Lung microvascular endothelial cell (primary cell): ENCODE measurements at regions not wholly inside any gene's neighbourhood (a gene's known extent, or its start where the extent isn't known, plus 50 kb on each side); places are given as distances from the start of the nearest gene placed in this dataset.
"Not testable (repeated sequence)": the region's sequence is repeated elsewhere in the genome, so short reads cannot be mapped to it uniquely, and the experiment has no call there.

ENCODE experiments used
- DNase-seq, 2 donors: peaks; one replicate each; pipeline versions ENCODE4 v3.0.0 to v3.0.0-alpha.2; 2010; ENCODE audit warnings: low read depth in 2 of 2

DNA sequence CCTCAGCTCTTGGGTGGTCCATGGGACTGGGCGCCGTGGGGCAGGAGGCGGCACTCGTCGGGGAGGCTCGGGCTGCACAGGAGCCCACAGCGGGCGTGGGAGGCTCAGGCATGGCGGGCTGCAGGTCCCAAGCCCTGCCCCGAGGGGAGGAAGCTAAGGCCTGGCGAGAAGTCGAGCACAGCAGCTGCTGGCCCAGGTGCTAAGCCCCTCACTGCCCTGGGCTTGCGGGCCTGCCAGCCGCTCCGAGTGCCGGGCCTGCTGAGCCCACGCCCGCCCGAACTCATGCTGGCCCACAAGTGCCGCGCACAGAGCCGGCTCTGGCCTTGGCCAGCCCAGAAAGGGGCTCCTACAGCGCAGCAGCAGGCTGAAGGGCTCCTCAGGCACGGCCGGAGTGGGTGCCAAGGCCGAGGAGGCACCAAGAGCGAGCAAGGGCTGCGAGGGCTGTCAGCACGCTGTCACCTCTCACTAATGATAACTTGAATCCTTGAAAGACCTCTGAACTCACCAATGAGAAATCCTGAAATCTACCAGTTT is 1506.8 kb upstream of the WWC1 start:
- DNase-seq: no peak

DNA sequence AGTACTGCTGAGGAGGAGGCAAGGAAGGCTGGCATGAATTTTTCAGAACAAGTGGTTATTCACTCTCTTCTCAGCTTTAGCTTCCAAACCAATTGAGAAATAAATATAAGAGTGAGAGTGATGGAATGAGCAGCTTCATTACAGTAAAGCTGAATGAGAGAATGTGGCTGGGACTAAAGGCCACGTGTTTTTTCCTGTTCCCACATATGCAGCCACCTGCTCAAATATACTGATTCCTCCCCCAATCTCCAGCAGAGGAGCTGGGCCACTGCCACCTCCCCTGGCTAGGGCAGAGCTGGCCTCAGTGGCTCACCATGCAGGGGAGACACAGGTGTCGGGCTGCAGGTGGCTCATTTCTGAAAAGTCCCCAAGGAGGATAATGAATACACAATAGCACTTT is 1505.3 kb upstream of the WWC1 start:
- no peak for DNase-seq

DNA sequence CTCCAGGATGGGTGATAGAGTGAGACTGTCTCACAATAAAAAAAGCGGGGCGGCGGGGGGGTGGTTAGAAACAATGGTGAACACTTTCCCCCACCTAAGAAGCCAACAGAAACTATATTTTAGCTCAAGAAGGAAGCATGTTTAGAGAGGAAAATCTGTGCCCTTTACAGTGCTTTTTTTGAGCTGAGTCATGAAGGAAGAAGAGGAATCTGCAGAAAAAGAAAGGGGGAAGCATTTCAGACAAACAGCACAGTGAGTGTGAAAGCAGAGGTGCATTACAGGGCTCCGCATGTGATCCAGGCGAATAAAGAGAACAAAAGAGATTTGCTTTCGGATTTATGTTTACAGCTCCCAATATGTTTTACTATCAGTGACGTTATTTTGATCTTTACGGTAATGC is 1504.6 kb upstream of the WWC1 start:
- no peak for DNase-seq

DNA sequence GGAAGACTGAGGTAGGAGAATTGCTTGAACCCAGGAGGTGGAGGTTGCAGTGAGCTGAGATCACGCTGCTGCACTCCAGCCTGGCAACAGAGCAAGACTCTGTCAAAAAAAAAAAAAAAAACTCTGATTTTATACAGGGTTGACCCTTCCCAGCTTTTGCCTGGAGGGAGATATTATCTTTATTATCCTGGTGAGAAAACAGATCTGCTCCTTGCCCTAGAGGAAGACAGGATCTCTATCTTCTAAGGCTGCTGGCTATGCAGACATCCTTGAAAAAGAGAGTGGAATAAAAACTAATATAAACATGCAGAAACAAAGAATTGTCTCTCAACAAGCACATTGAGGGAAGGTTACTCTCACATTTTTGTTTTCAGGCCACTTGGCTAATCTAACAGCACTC is 1503.4 kb upstream of the WWC1 start:
- no peak for DNase-seq

DNA sequence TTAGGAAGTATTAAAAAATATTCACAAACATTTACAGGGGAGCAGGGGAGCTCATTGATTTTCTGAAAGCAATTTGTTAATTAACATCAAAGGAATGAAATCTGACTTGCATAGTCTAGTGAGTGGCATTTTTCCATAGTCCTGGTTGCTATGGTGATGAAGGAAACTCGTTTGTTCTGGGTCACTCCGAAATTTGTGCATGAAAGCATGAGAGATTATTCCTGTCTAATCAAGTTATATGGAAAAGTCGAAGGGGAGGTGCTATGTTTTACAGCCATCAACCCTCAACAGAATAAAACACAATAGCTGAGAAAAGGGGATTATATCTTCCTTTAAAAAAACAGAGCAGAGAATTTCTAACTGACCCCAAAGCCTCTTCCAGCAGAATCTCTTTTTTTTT is 1495.7 kb upstream of the WWC1 start:
- no peak for DNase-seq

DNA sequence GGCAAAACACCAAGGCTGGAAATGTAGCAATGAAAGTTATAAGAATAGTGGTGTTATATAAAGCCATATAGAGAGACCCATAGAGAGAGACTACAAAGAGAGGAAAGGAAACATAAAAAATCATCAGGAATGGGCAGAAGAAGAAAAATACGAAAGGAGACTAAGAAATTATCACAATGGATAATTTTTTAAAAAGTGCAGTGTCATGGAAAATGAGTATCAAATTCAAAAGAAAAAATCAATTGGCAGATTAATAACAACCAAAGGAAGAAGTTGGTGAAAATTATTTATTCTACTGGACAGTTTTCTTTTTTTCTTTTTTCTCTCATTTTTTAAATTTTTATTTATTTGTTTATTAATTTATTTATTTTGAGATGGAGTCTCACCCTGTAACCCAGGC is 1488.4 kb upstream of the WWC1 start:
- DNase-seq: no peak

DNA sequence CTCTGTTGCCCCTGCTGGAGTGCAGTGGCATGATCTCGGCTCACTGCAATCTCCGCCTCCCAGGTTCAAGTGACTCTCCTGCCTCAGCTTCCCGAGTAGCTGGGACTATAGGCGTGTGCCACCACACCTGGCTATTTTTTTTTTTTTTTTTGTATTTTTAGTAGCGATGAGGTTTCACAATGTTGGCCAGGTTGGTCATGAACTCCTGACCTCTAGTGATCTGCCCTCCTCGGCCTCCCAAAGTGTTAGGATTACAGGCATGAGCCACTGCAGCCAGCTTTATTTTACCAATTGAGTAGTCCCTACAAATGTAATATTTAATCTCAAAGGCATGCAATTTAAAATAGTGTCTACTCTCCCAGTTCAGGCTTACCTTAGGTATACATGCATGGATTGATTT is 1487.2 kb upstream of the WWC1 start:
- not testable (repeated sequence) for DNase-seq

DNA sequence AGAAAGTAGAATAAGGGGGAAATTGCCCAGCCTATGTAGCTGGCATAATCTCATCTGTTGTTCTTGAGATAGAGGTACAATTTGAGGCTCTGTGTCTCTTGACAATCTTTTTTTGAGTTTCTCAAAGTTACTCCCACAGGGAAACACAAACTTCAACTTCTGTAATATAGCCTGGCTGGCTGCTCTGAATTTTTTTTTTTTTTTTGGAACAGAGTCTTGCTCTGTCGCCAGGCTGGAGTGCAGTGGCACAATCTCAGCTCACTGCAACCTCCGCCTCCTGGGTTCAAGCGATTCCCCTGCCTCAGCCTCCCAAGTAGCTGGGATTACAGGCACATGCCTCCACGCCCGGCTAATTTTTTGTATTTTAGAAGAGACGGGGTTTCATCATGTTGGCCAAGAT is 1486.8 kb upstream of the WWC1 start:
- DNase-seq: not testable (repeated sequence)

DNA sequence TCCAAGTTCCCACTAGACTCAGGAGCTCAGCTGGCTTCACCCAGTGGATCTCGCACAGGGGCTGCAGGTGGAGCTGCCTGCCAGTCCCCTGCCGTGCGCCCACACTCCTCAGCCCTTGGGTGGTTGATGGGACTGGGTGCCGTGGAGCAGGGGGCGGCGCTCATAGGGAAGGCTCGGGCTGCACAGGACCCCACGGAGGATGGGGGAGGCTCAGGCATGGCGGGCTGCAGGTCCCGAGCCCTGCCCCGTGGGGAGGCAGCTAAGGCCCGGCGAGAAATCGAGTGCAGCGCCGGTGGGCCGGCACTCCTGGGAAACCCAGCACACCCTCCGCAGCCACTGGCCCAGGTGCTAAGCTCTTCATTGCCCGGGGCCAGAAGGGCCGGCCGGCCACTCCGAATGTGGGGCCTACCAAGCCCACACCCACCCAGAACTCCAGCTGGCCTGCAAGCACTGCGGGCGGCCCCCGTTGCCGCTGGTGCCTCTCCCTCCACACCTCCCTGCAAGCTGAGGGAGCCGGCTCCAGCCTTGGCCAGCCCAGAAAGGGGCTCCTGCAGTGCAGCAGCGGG is 1481.3 kb upstream of the WWC1 start:
- not testable (repeated sequence) for DNase-seq

DNA sequence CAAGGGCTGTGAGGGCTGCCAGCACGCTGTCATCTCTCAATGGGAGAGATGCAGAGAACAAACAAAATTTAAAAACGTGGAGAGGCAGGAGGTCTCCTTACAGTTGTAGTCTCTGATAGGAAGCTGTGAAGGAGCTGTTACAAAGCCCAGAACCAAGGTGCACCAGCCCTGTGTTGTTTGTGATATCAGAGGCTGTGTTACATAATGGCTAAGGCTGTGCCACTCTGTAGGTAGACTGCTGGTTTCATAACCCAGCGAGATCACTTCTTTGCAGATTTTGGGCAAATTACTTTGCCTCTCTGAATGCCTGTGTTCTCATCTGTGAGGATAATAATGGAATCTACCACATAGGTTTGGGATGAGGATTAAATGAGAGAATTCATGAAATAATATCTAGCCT is 1480.7 kb upstream of the WWC1 start:
- DNase-seq: no peak

DNA sequence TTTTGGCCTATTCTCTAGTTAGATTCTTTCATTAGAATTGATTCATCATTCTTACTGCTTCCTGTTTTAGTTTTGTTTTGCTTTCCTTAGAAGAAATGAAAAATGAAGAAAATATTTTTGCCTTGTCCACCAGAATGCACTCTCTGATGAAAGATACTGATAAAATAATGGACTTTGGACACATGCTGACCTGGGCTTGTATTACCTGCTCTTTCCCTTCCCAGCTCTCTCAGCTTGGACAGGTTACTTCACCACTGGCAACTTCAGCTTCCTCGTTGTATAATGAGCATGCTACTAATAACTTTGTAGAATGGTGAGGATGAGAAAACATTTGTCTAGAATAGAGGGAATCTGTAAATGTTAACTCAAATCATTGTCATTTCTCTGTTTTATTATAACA is 1468.1 kb upstream of the WWC1 start:
- no peak for DNase-seq

DNA sequence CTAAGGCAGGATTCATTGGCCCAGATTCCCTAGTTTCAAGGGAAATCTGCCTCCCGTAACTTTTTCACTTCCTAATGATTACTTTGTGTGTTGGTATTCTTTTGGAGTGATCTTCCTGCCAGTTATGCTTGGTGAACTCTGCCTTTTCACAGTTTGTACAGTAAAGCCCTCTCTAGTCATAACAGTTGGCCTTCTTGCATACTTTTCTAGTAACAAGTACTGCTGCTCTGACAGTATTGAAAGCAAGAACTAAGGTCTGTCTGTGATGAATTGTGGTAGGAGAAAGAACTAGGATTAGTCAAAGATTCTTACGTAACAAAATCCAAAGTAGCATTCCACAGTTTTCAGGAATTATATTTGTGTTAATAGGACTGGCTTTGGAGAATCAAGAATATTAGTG is 1457.2 kb upstream of the WWC1 start:
- DNase-seq: no peak

DNA sequence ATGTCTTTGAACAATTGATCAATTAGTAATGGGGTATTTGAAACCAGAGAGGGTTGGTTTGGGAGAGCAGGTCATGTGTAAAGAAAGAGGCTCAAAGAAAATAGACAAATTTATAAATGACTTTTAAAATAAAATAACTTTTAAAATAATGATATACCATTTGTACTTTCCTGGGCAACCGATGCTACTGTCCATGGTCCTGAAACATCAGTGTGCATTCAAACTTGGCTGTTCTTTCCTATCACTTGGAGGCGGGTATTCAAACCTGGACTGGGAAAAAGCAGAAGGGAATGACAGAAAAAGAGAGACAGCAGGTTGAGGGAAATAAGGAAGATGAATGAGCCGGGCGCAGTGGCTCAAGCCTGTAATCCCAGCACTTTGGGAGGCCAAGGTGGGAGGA is 1446.4 kb upstream of the WWC1 start:
- peak in 1 of 2 donors; percentile 6 for DNase-seq

DNA sequence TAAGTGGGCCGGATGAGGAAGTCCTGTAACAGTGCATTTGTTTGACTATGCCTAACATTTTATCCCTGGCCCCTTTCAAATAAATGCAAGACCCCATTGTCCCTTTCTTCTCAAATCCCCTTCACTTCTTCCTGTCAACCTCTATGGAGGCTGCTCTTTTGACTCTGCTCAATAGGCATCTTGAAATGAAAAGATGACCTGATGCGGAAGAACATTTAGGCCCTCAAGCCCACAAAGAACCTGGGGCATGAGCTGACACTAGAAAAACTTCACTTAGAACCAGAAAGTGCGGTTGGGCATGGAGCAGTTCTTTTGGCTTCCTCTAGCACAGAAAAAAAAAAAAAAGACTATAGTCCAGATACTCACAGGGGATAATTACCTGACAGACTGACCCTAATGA is 1434.7 kb upstream of the WWC1 start:
- DNase-seq: no peak

DNA sequence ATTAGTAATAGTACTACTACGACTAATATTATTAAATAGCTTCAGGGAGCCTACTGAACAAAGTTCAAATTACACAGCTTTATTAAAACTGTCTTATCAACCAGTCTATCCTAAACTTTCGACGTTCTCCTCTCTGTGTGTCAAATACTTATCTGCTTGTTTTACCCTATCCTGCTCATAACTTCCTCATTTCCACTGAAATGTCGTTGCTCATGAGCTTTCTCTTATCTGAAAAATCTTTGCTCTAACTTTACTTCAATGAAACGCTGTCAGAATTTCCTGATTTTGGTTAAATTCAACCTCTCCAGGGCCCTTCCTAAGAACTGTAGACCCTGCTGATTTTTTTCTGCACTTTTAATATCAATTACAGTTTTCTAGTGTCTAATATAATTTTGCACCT is 1431.0 kb upstream of the WWC1 start:
- no peak for DNase-seq

DNA sequence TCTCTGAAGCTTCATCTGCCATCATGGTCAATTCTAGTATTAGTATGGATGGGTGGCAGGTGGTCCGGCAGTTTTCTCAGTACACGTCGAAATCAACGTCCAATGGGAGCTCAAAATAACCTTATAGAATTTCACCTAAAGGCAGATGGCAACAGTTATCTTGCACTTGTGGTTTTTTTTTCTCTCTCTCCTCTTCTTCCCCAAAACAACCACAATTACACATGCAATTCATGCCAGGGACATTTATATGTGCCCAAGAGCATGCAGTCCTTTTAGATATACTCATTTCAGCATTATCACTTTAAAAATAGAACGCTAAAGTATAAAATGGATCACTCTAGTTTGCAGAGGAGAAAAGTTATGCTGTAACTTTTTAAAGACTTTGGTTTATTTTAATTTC is 1428.9 kb upstream of the WWC1 start:
- no peak for DNase-seq

DNA sequence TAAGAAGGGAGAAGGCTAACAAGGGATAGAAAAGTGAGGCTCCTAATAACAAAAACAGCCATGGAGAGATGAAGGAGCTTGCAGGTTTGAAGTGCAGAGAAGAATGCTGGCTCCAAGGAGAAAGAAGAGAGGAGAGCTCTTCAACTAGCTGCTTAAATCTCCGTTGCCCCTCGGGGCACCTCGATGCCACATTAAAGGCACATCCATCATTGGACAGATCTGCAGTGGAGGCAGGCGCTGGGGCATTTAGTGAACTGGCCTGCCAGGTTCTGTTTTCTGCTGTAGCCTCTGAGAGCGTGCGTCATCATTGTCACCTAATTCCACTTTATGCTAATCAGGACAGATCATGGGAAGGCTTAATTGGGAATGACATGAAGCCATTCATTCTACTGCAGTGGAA is 1426.2 kb upstream of the WWC1 start:
- DNase-seq: no peak

DNA sequence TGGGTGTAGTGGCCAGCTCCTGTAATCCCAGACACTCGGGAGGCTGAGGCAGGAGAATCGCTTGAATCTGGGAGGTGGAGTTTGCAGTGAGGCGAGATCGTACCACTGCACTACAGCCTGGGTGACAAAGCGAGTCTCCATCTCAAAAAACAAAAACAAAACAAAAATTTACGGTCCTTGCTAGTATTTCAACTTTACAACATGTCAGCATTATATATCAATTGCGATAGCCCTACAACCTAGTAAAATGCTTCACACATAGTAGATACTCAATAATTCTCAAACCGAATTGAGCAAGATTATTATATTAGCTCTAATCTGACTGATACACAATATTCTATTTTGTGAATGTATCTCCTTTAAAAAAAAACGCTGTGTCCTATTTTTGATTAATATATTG is 1411.0 kb upstream of the WWC1 start:
- no peak for DNase-seq

DNA sequence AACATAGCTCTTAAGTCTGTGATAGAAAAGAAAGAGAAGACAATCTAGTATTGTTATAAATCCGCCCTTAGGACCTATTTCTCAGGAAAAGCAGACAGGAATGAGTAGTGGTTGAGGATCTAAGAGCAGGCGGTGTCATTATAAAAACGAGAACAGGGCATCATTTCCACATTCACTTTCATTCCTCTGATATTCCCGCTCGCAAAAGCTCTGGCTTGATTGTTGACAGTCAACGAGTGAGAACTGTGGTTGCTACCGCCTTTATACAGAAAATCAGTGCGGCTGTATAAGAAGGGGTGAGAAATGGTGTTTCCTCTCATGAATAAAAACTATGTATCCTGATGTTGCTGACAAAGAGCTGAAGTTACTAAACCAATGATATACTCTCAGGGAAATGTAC is 1409.6 kb upstream of the WWC1 start:
- DNase-seq: no peak

DNA sequence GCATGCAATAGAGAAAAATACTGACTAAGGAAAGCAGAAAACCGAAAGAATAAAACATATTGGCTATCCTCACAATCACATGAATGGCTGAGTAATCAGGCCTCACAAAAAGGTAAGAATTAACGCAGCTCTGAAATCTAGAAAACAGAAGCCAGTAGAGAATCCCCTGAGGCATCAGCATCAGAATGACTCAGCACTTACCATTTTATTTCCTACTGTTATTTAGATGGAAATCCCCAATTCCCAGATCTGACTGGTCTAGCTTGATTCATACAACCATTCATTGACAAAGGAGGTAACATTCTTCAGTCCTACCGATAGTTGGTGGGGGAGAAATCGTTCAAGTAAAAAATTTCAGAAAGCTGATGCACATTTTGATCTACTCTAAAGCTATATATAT is 1408.4 kb upstream of the WWC1 start:
- DNase-seq: no peak

DNA sequence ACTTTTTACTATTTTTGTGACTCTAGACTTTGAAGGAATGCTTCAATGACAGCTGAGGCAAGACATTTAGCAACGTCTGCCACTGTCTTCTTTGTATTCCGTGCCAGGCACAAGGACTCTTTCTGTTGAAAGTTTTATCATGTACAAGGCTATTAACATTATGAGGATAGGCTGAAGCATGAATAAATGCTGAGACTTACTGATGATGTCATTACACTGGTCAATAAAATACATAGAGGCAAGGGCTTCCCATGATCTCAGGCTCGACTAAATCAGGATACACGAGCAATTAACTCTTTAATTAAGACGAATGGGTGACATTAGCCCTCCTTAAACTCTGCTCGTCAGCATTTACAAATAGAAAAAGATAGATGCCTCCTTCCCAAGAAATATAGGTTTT is 1393.3 kb upstream of the WWC1 start:
- DNase-seq: no peak

DNA sequence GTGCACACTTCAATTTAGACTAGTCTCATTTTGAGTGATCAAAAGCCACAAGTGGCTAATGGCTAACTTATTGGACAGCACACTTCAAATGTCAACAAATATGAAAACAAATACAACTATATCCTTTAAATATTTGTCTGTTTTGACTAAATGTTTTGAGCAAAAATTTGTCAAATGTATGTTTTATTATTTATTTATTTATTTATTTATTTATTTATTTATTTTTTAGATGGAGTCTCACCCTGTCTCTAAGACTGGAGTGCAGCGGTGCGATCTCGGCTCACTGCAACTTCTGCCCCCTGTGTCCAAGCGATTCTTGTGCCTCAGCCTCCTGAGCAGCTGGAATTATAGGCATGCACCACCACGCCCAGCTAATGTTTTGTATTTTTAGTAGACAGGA is 1392.1 kb upstream of the WWC1 start:
- DNase-seq: no peak

DNA sequence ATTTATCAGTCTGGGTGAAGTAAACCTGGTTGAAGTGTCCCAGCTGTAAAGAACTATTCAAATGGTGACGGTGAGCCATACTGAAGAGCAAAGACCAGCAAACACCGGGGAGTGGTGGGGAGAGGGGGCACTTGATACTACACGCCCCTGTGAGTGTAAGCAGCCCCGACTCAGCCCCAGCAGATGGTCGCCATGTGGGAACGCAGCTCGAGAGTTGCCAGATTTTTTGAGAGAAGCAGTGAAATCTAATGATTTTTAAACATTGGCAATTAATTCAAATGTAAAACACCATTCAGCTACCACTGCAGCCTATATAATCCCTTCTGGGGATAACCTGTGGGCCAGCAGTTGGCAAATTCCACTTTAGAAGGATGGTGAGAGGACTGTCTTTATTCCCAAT is 1386.9 kb upstream of the WWC1 start:
- no peak for DNase-seq

DNA sequence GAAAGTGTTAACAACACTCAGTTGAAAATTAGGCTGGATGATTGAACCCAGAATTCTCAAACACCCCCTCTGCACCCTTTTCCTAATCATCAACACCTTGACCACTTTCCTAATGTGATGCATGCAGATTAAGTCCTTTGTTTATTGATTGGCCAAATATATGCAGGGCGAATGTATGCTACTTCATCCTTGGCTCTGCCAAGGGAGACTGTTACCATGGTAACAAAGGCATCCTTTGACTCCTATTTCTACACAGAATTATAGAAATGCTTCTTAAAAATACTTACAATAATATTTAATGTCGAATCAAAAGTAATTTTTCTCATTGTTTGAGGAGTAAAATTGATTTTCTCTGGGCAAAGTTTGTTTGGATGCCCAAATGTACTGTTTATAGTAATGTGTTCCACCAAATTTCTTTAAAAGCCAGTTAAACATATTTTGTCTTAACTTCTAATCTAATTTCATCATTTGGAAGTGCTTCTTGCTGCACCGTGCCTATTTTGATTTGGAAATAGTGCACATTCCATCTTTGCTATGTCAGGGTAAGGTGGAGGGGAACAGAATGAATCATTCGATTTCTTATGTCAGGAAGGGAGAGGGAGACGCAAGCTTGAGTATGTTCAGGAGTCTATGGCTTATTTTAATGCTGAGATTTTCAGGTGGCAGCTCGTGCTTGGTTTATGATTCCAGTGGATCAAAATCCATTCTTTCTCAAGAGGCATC is 1384.3 kb upstream of the WWC1 start:
- no peak for DNase-seq
